ENCODE measurements at regions not wholly inside any gene's neighbourhood (a gene's known extent, or its start where the extent isn't known, plus 50 kb on each side); places are given as distances from the start of the nearest gene placed in this dataset.

DNA sequence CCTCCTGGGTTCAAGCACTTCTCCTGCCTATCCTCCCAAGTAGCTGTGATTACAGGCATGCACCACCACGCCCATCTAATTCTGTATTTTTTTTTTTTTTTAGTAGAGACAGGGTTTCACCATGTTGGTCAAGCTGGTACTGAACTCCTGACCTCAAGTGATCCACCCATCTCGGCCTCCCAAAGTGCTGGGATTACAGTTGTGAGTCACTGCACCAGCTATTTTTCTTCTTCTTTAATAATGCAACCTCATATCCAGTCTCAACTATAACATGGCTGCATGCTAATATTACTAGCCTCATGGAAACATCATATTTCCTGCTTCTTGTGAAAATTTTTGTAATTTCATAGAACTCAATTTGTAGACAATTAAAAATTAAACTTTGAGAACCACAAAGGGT is 706.5 kb downstream of the KCTD8 start:
- H3K27ac Mint-ChIP-seq (ENCODE audit: unreplicated experiment): no peak overlapping the region
- H3K4me1 ChIP-seq (ENCODE audit: insufficient read depth, low read length): no peaks in the 10 kb centered on the region
- DNase-seq (ENCODE audit: low read depth) (no peak), FAIRE-seq (no peak)
- H3K9me3 ChIP-seq (ENCODE audit: insufficient read depth, low read depth, low read length): no peaks in the 10 kb centered on the region
- no peak for TF ChIP-seq EZH2 (IDR thresholded peaks at IDR 0.05; ENCODE audit: insufficient read depth, low read length)
- TF ChIP-seq, protein P1, sequence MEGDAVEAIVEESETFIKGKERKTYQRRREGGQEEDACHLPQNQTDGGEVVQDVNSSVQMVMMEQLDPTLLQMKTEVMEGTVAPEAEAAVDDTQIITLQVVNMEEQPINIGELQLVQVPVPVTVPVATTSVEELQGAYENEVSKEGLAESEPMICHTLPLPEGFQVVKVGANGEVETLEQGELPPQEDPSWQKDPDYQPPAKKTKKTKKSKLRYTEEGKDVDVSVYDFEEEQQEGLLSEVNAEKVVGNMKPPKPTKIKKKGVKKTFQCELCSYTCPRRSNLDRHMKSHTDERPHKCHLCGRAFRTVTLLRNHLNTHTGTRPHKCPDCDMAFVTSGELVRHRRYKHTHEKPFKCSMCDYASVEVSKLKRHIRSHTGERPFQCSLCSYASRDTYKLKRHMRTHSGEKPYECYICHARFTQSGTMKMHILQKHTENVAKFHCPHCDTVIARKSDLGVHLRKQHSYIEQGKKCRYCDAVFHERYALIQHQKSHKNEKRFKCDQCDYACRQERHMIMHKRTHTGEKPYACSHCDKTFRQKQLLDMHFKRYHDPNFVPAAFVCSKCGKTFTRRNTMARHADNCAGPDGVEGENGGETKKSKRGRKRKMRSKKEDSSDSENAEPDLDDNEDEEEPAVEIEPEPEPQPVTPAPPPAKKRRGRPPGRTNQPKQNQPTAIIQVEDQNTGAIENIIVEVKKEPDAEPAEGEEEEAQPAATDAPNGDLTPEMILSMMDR (IDR thresholded peaks at IDR 0.05; ENCODE audit: insufficient read depth, low read depth, low read length): no peak
- no peaks in the 10 kb centered on the region for H3K9me3 Mint-ChIP-seq (ENCODE audit: unreplicated experiment)
- no peak overlapping the region for H3K27ac ChIP-seq (ENCODE audit: low read depth, low read length)
- H3K27me3 Mint-ChIP-seq (ENCODE audit: low read depth, unreplicated experiment): no peaks in the 10 kb centered on the region
- H4K20me1 ChIP-seq (ENCODE audit: insufficient read depth, low read length): no peaks in the 10 kb centered on the region
- no peaks in the 10 kb centered on the region for H3K36me3 Mint-ChIP-seq (ENCODE audit: low read depth, unreplicated experiment)
- no peaks in the 10 kb centered on the region for H3K27me3 ChIP-seq (ENCODE audit: insufficient read depth, low read length)
- no peak overlapping the region for H3K9ac ChIP-seq (ENCODE audit: low read length)
- H2AFZ ChIP-seq (ENCODE audit: low read depth, low read length): no peak overlapping the region
- H3K36me3 ChIP-seq (ENCODE audit: insufficient read depth, low read length): no peaks in the 10 kb centered on the region
- H3K4me1 Mint-ChIP-seq (ENCODE audit: low read depth, unreplicated experiment): no peaks in the 10 kb centered on the region
- no peak overlapping the region for H3K4me3 ChIP-seq (ENCODE audit: insufficient read depth, low read depth, low read length)
- no peak overlapping the region for H3K4me3 Mint-ChIP-seq (ENCODE audit: unreplicated experiment)
- H3K79me2 ChIP-seq (ENCODE audit: insufficient read depth, low read length): no peaks in the 10 kb centered on the region
- H3K4me2 ChIP-seq (ENCODE audit: low read length): no peak overlapping the region

DNA sequence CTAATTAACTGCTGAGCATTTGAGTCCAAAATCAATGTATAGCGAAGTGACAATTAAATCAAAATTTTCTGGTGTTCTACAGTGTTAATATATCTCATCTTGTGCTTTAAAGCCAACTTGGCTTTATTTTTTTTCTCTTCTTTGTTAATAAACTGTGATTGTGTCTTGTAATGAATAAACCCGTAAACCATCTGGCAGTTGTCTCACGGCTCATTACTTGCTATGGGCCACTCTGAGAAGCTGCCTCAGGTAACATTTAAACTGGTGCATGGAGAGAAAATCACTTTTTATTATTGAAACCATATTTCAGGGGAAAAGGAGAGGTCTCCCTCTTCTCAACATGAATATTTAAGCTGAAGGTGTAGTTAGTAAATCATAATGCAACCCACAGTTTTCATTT is 694.0 kb downstream of the KCTD8 start:
- no peak for FAIRE-seq
- Histone ChIP-seq H3K36me3 (ENCODE audit: insufficient read depth, low read length) (no peaks in the 10 kb centered on the region), H3K27me3 (ENCODE audit: insufficient read depth, low read length) (no peaks in the 10 kb centered on the region), H3K9me3 (ENCODE audit: insufficient read depth, low read depth, low read length) (no peaks in the 10 kb centered on the region), H4K20me1 (ENCODE audit: insufficient read depth, low read length) (no peaks in the 10 kb centered on the region), H3K4me3 (ENCODE audit: insufficient read depth, low read depth, low read length) (no peak overlapping the region), H3K4me1 (ENCODE audit: insufficient read depth, low read length) (no peaks in the 10 kb centered on the region), H3K9ac (ENCODE audit: low read length) (no peak overlapping the region), H3K27ac (ENCODE audit: low read depth, low read length) (no peak overlapping the region), H3K79me2 (ENCODE audit: insufficient read depth, low read length) (no peaks in the 10 kb centered on the region), H2AFZ (ENCODE audit: low read depth, low read length) (no peak overlapping the region), H3K4me2 (ENCODE audit: low read length) (no peak overlapping the region)
- Mint-ChIP-seq H3K9me3 (ENCODE audit: unreplicated experiment) (no peaks in the 10 kb centered on the region), H3K27me3 (ENCODE audit: low read depth, unreplicated experiment) (no peaks in the 10 kb centered on the region), H3K4me1 (ENCODE audit: low read depth, unreplicated experiment) (no peaks in the 10 kb centered on the region), H3K27ac (ENCODE audit: unreplicated experiment) (no peak overlapping the region), H3K36me3 (ENCODE audit: low read depth, unreplicated experiment) (no peaks in the 10 kb centered on the region), H3K4me3 (ENCODE audit: unreplicated experiment) (no peak overlapping the region)
- no peak for DNase-seq (ENCODE audit: low read depth)
- no peak for TF ChIP-seq EZH2 (IDR thresholded peaks at IDR 0.05; ENCODE audit: insufficient read depth, low read length)
- TF ChIP-seq, protein P1 (IDR thresholded peaks at IDR 0.05; ENCODE audit: insufficient read depth, low read depth, low read length): no peak

DNA sequence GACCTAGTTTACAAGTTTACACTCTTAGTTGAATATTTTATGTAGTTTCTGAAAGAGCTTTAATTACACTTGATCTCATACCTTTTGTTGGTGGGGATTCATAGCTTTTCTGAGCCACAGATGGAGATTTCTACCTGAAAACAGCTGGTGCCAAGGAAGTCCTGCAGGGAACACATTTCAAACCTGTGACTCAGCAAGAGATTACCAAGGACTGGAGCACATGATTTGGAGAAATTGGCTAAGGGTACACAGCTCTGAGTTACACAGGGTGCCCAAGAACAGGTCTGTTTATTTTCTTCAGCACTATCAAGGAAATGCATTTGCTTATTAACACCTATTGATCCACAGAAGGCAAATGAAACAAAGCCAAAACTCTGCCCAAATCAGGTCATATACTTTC is 691.5 kb downstream of the KCTD8 start:
- Mint-ChIP-seq H3K36me3 (ENCODE audit: low read depth, unreplicated experiment) (no peaks in the 10 kb centered on the region), H3K4me1 (ENCODE audit: low read depth, unreplicated experiment) (no peaks in the 10 kb centered on the region), H3K27me3 (ENCODE audit: low read depth, unreplicated experiment) (no peaks in the 10 kb centered on the region), H3K9me3 (ENCODE audit: unreplicated experiment) (no peaks in the 10 kb centered on the region), H3K4me3 (ENCODE audit: unreplicated experiment) (no peak overlapping the region), H3K27ac (ENCODE audit: unreplicated experiment) (no peak overlapping the region)
- H2AFZ ChIP-seq (ENCODE audit: low read depth, low read length): no peak overlapping the region
- H3K27me3 ChIP-seq (ENCODE audit: insufficient read depth, low read length): no peaks in the 10 kb centered on the region
- H3K79me2 ChIP-seq (ENCODE audit: insufficient read depth, low read length): no peaks in the 10 kb centered on the region
- H3K36me3 ChIP-seq (ENCODE audit: insufficient read depth, low read length): no peaks in the 10 kb centered on the region
- H3K4me1 ChIP-seq (ENCODE audit: insufficient read depth, low read length): no peaks in the 10 kb centered on the region
- DNase-seq (ENCODE audit: low read depth): peak; percentile 26
- no peaks in the 10 kb centered on the region for H4K20me1 ChIP-seq (ENCODE audit: insufficient read depth, low read length)
- no peak for TF ChIP-seq EZH2 (IDR thresholded peaks at IDR 0.05; ENCODE audit: insufficient read depth, low read length)
- TF ChIP-seq, protein P1 (IDR thresholded peaks at IDR 0.05; ENCODE audit: insufficient read depth, low read depth, low read length): no peak
- H3K27ac ChIP-seq (ENCODE audit: low read depth, low read length): no peak overlapping the region
- H3K4me2 ChIP-seq (ENCODE audit: low read length): no peak overlapping the region
- FAIRE-seq: no peak
- no peak overlapping the region for H3K4me3 ChIP-seq (ENCODE audit: insufficient read depth, low read depth, low read length)
- no peaks in the 10 kb centered on the region for H3K9me3 ChIP-seq (ENCODE audit: insufficient read depth, low read depth, low read length)
- H3K9ac ChIP-seq (ENCODE audit: low read length): no peak overlapping the region
